HG02623 (cell line): ENCODE measurements at regions not wholly inside any gene's neighbourhood (a gene's known extent, or its start where the extent isn't known, plus 50 kb on each side); places are given as distances from the start of the nearest gene placed in this dataset.

Experiments
- ATAC-seq: cut with Tn5 transposase; IDR thresholded peaks from one replicate; pipeline ENCODE4 v1.9.1; 2021; ENCODE audit warnings: moderate library complexity; ENCODE audit not compliant: unreplicated experiment

DNA sequence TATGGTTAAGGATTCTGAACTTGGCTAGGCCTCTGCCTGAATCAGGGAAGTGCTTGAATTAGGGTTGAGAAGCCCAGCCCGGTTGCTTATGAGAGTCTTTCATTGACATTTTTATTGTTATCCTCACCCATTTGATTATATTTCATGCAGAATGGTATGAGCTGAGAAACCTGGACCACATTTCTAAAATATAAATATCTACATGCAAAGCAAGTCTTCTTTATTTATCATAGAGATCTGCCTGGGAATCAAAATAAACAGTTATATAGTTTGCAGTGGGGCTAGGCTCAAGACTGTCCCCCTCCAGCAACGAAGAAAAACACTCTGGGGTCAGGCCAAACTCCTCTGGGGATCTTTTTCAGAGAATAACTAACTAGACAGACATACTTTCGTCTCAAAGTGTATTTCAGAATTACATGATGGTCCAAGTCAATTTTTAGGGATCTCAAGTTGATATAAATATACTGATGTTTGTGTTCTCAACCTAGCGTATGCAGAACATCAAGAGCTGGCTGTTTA is 675.4 kb upstream of the NR2F2 start:
- no peak for ATAC-seq

DNA sequence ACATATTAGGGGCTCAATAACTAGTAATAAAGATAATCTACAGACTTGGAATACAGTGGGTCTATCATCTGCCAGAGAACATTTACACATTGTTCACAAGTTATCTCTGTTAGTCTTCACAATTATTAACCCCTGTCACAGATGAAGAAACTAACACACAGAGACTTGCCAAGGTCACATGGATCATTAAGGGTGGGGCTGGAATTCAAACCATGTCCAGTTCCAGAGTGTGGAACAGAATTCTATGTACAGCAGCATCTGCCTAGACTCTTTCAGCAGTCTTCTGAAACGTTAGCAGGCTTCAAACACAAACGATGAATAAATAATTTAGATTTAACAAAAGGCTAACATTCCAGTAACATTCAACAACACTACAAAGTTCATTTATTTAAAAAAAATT is 673.9 kb upstream of the NR2F2 start:
- no peak for ATAC-seq

DNA sequence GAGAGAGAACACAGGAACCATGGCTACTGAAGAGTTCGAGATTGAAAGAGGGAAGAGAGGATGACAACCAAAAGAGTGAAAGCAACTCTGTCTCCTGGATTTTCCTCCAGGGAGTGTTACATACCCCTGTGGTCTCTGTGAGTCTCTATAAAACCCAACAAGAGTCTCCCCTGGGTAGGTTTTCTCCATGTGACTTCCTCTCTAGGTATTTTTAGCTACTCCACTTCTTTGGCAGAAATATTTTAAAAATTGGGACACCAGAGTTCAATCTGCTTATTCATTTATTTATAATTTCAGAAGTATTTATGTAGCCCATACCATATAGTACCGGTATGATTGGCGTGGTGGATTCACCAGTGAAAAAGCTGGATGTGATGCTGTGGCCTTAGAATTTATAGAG is 671.7 kb upstream of the NR2F2 start:
- no peak for ATAC-seq

DNA sequence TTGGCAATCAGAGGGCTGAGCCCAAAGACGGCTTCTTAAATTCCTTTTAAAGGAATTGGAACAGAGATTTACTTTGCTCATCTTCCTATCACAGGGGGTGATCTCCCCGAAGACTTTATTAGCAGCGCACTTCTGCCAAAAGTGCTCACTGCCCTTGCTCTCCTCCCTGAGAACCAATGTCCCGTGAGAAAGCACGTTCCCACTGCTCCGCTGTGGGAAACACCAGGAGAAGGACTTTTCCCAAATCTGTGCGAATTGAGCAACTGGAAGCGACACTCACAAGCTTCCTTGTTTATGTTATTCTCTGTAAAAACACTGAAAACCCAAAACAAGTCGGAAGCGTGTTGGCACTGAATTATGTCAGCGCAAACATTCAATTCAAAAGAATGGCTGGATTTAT is 670.8 kb upstream of the NR2F2 start:
- no peak for ATAC-seq

DNA sequence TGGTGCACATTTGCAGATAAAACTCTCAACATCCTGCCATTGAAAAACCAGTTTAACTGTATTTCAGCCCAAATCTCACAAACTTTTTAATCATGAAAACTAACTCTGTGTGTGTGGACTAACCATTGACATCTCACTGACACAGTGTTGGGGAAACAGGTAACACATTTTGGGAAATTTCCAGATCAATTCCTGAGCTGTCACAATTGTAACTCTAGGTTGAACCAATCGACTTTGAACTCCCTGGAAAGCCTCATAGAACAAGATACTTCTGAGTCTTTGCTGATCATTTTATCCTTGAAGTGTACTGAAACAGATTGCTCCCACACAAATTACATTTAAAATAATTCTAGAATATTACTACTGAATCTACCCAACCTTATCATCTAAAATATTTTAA is 667.9 kb upstream of the NR2F2 start:
- no peak for ATAC-seq

DNA sequence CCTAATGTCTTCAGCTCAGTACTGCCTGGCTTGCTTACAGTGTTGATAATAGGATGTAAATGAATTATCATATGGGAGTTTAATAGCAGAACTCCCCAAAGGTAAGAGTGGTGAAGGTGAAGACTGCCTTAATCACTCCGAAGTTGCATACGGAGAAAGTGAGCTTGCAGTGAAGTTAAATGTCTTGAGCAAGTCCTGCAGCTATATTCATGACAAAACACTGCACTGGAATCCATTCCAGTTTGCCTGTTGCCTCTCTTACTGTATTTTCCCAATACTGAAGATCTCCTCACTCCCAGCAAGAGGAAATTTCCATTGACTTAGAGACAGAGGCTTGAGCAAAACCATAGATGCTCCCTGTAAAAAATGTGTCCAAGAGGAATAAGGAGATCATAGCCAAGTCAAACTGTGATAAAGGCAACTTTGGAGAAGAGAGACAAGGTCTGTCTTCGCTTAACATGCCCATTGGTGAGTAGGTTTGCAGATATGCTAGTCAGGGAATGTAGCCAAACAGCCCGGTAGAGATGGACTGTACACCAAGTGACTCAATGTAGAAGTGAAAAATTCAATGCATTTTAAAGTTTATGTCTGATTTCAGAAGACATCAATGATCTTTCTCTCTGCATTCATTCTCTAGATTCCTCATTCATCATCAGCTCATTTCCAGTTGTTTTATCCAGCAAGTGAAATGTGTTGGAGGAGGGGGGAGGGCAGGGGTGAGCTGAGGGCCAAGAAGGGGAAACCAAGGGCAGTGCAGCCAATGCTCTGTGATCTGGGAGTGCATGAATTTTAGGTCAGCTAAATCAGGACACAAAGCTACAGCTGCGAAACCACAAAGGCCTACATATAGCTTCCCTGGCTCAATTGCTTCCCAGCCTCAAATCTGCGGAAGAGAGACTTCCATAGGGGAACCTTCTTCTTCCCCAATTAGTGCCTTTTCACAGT is 667.1 kb upstream of the NR2F2 start:
- ATAC-seq: no peak

DNA sequence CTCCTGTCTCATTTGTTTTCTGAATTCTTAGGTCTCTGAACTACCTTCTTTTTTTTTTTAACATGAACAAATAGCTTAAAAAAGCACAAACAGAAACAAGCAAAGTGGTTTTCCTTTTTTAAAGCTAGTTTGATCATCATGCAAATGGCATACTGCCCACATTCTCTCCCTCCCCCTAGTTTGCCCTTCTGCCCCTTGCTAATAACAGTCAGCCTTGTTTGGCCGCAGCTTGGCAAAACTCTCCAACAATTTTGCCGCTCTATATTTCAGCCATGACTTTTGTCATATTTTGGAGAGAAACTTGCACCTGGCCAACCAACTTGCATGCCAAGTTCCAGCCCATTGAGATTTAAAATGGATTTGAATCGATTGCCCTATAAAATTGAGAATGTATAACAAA is 666.0 kb upstream of the NR2F2 start:
- ATAC-seq: no peak

DNA sequence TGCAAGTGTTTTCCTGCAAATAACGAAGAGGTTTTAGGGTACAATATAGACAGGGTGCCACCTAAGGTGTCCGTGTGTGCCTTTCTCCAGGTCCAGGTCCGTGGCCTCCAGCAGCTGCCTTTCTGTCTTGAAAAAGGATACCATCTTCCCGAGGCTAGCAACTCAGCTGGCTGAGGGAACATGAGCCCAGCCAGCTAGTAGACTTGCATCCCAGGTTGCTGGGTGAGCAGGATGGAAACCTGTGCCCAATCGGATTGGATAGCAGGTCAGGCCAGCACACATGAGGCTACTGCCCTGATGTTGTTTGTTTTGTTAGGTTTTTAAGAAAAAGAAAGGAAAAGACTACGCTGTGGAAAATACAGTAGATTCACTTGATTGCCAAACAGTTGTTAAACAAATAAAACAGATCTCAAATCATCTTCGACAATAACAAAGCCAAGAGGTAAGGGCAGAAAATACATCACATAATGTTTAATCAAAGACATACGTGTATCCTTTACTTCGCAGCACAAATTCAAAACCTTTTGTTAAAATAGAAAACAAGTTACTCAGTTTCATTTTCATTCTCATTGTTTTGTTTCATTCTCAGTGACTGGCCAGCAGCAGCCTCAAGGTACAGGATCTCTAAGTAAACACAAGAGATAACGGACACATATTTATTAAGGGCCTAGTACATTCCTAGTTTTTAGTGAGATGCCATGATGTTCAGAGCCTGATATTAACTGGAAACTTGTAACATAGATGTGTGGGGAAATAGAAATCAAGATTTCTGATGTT is 661.2 kb upstream of the NR2F2 start:
- ATAC-seq: no peak

DNA sequence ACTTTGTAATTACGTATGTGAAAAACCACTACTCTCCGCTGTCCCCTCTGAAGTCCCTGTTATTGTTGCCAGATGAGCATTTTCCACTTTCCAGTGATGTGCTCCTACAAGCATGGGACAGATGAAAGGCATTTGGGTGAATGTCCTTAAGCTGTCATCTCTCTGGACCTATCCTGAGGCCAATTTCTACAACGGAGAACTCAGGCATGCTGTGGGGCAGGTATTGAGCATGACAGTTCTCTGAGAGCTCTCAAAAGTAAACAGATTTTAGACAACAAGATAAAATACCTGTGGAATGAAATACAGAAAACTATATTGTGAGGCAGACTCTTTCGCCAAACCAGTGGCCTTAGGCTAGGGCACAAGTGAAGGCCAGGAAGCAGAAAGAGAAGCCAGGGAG is 656.5 kb upstream of the NR2F2 start:
- ATAC-seq: no peak

DNA sequence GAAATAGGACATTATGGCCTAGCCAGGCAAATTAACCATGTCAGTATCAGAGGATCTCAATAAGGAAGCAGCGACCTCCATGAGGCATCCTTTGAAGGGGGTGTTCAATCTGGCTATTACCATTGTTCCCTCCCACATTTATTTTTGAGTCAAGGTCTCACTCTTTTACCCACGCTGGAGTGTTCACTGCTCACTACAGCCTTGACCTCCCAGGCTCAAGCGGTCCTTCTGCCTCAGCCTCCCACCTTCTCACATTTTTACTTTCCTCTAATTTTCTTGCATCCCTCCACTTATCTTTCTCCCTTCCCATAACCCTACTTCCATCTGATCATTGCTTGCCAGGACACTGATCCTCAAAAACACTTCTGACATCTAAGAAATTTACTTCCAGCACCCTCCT is 654.0 kb upstream of the NR2F2 start:
- ATAC-seq: no peak

DNA sequence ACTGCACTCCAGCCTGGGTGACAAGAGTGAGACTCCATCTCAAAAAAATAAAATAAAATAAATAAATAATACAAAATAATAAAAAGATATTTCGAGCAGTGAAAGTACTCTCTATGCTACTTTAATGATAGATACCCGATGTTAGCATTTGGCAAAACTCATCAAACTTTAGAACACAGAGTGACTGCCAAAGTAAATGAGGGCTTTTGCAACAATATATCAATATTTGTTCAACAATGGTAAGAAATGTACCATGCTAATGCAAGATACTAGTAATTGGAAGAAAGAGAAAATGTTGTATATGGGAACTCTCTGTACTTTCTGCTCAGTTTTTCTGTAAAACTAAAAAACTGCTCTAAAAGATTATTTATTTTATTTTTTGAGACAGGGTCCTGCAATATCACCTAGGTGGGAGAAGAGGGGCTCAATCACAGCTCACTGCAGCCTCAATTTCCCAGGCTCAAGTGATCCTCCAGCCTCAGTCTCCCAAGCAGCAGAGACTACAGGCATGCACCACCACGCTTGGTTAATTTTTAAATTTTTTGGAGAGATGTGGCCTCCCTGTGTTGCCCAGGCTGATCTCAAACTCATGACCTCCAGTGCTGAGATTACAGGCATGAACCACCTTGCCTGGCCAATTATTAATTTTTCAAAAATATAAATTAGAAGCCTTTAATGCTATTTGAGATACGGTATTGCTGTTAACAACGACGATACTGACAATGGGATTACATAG is 650.5 kb upstream of the NR2F2 start:
- no peak for ATAC-seq

DNA sequence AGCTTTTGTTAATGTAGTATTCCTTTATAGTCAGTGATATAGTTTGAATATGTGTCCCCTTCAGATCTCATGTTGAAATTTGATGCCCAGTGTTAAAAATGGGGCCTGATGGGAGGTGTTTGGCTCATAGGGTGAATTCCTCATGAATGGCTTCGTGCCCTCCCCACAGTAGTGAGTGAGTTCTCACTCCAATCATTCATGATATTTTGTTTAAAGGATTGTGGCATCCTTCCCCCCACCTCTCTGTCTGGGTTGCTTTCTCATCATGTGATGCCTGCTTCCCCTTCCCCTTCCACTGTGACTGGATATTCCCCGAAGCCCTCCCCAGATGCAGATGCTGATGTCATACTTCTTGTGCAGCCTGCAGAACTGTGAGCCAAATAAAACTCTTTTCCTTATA is 649.8 kb upstream of the NR2F2 start:
- ATAC-seq: no peak

DNA sequence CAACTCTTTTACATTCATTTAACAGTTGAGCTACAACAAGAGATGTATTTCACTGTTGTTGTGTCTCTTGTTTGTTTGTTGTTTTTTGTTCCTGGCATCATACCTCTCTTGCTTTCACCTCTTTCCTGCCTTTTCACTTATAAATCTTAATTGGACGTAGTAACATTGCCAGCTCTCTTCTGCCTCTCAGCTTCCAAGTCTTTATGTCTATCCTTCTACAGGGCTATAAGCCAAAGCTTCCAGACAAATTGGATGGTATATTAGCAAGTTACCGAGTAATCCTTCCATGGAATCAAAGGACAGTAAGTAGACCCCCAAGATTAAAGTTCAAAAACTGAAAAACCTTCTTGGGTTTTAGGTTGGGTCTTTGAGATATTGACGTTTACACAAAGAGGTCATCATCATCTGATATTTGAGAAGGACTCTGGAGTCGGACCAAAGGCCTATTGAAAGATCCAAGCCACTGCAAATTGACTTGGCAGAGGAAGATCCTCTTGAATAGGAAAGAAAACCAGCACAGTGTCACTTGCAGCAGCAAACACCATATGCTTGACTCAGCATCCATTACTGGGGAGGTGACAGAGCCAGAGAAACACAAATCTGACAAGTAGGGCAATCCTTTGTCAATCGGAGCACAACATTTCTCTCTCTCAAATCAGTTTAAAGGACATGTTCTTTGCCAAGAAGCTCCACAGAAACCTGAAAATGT is 648.5 kb upstream of the NR2F2 start:
- no peak for ATAC-seq

DNA sequence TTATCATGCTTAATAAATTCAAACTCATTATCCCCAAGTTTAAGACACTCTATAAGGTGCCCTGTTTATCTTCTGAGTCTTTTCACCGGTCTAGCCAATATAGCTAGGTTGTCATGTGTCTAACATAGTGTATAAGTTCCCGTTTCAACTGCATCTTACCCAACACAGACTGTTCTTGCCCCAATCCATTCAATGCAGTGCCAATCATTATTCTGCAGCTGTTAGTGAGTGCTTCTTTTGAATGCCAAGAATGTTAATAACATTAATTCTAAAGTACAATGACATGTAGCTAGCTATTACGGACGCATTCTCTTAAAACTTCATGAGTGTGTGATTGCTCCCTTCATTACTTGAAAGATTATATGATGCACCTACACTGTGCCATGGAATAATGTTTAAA is 646.4 kb upstream of the NR2F2 start:
- ATAC-seq: no peak

DNA sequence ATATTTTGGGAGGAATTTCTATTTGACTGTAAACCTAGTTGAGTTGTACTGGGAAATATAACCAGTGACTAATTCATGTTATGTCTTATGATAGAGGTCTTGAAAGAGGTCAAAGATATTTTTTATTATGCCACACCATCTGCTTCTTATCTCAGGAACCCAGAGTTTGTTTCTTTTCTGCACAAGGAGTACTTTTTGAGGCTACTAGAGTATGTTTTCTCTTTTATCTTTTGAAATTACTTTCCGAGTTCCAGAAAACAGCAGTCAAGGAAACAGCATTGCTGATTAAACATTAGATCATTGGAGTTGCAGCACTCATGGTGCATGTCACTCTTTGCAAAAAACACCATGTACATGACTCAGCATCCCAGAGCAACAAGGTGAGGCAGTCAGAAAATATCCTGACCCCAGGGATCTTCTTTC is 645.8 kb upstream of the NR2F2 start:
- ATAC-seq: no peak

DNA sequence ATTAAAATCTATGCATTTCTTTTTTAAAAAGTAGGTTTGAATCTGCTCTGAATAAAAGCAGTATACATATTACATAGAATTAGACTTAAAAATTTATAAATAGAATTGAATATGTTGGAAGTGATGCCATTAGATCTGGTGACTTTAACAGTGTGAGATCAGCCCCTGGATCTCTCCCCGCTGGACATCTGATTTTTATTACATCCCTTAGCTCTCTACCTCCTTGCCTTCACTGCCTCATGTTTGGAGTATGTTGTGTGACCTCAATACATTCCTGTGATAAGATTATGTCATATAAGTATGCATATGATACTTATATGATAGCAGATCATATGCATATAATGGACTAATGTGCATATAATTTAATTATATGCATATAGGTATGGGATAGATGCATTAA is 643.4 kb upstream of the NR2F2 start:
- ATAC-seq: no peak

DNA sequence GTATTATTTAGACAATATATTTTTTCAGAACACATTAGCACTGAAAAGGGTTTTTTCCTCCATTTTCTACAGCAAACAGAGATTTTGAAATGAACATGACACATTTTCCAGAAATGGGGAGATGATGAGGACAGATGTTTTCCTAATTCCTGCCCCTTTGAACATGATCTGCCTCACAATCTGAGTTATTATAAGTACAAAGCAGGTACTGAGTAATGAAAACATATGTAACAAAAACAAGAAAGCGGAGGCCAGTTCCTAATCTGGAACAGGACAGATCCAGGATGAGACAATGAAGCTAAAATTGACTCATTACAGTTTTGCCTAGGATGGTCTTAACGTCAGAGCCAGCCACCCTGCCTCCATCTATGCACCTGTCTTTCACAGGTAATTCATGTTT is 642.8 kb upstream of the NR2F2 start:
- ATAC-seq: no peak

DNA sequence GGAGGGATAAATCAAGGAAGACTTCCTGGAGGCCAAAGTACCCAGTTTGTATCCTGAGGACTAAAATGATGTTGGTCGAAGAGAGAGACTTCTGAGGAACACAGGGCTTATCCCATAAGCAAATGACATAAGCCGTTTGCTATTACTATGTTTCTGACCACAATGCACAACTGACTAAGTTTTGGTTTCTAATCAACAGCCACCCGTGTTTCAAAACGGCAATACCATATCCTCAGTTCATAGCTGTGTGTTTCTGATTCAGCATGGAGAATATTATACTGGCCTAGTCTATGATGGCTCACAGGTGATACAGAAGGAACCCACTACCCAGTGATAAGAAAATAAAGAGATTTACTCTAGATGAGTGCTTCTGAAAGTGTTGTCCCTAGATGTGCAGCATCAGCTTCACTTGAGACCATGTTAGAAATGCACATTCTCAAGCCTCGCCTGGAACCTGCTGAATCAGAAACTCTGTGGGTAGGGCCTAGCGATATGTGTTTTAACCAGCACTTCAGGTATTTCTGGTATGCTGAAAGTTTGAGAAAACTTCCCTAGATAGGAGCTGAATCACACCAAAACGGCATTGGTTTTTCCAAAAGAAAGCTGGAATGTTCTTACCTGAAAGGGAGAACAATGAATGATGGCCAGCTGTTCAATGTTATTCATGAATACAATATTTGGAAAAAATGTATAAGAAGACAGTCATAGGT is 639.7 kb upstream of the NR2F2 start:
- no peak for ATAC-seq

DNA sequence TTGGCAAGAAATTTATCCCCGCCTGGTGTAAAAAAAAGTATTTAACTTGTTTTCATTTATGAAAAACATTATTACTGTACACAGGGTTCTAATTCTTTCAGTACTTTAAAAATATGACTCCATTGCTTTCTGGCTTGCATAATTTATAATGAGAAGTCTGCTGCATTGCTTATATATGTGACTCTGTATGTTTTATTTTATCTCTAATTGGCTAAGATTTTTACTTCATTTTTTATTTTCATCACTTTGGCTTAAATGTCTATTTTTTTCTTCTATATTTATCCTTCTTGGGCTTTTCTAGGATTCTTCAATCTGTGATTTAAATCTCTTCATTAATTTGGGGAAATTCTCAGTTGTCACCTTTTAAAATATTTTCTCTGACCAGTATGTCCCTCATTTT is 636.6 kb upstream of the NR2F2 start:
- ATAC-seq: no peak

DNA sequence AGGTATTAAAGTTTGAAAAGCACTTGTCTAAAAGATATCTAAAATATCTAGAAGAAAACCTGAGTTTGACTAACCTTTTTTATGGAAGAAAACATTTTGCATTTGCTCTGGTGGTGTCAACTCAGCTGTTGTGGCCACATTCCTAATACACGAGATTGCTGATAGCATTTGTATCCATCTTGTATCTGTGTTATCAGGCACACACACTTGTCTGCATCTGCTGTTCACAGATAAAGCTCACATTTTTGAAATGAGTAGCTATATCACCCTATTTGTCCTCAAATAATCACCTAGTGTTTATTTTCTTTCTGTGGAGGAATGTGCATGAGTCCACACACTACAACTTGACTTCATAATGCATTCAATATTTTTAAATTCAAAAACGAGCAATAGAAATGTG is 632.3 kb upstream of the NR2F2 start:
- no peak for ATAC-seq
